Dermis blood vessel endothelial cell (primary cell): ENCODE measurements at regions not wholly inside any gene's neighbourhood (a gene's known extent, or its start where the extent isn't known, plus 50 kb on each side); places are given as distances from the start of the nearest gene placed in this dataset.
"Not testable (repeated sequence)": the region's sequence is repeated elsewhere in the genome, so short reads cannot be mapped to it uniquely, and the experiment has no call there.

ENCODE experiments used
- DNase-seq: peaks from one replicate; pipeline ENCODE4 v3.0.0; 2010

DNA sequence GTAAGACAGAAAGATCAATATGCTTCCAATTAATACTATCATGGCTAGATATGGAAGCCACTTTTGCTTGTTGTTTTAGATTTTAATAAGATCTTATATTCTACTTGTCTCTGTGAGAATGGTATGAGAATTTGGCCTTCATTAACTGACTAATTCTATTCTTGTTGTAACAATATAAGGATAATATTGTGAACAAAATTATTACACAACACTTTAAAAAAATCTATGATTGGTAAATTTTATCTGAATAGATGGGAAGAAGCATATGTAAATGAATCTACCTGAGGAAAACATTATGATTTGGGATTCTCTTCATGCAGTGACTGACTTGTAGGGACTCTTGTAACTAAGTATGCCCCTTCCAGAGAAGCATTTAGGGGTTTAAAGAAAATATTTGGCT lies 308.9 kb upstream of the KCND2 start:
- no peak for DNase-seq

DNA sequence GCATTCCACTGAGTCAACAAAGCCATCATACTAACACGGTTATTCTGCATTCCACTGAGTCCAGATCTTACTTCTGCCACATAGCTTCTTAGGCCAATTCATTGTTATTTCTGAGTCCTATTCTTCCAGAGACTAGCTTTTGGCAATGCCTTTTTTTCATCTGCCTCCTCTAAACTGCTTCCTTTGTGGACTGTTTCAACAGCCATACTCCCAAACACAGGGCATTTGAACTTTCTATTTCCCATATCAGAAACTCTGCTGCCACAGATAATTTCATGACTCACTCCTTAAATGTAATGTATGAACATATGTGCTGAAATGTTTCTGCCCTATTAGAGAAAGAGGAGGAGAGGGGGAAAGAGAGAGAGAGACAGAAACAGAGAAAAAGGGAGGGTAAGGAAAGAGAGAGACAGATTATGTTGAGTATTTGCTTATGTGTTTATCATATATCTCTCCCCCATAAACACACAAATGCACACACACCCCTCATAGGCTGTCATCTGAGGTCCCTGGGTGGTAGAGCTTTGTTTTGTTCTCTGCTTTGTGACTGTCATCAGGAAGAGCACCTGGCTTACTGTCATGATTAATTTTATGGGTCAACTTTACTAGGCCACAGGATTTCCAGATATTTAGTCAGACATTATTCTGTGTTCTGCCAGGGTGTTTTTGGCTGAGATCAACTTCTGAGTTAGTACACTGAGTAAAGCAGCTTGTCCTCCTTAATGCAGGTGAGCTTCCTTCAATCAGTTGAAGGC lies 308.0 kb upstream of the KCND2 start:
- no peak for DNase-seq

DNA sequence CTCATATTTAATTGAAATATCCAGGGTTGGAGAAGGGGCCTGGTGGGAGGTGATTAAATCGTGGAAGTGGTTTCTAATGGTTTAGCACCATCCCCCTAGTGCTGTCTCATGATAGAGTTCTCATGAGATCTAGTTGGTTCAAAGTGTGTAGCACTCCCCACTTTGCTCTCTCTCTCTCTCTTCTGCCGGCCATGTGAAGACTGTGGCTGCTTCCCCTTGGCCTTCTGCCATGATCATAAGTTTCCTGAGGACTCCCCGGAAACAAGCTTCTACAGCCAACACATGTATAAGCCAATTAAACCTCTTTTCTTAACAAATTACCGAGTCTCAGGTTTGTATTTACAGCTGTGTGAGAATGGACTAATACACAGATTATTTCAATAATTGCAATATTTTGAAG lies 305.8 kb upstream of the KCND2 start:
- no peak for DNase-seq

DNA sequence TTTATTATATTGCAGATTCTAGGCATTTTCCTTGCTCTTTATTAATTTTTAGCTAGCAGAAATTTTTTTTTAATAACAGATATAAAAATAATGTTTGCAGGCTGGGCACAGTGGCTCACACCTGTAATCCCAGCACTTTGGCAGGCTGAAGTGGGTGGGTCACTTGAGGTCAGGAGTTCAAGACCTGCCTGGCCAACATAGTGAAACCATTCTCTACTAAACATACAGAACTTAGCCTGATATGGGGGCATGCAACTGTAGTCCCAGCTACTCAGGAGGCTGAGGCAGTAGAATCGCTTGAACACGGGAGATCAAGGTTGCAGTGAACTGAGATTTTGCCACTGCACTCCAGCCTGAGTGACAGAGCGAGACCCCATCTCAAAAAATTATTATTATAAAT lies 304.6 kb upstream of the KCND2 start:
- DNase-seq: not testable (repeated sequence)

DNA sequence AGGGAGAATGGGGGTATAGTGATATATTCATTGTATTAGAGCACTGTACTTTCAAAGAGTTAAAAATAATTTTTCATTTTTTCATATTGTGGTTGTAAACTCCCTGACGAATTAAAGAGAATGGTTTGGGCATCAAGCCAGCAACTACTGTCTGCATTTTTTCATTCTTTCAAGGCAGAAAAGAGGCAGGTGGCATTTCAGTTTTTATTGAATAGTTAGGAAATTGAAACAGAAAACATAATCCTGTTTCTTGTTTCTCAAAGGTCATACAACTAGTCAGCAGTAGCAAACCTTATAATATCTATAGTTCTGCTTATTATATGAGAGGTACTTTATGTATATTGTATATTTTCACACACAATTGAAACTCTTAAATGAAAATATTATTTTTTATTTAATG lies 303.9 kb upstream of the KCND2 start:
- no peak for DNase-seq

DNA sequence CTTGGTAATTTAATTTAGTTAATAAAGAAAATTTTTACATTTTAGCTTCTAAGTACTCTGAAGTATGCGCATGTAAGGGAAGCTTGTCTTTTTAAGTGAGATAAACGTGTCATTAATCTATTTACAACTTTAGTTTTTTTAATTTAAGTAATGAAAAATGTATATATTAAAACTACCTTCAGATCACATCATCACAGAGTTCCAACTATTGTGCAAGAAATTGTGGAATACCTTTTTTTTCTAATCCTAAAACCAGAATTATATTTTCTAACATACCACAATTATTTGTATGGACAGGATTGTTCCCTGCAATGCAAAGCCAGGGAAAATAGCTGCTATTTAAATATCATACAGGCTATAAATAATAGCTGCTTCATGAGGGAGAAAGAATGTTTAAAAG lies 303.2 kb upstream of the KCND2 start:
- no peak for DNase-seq

DNA sequence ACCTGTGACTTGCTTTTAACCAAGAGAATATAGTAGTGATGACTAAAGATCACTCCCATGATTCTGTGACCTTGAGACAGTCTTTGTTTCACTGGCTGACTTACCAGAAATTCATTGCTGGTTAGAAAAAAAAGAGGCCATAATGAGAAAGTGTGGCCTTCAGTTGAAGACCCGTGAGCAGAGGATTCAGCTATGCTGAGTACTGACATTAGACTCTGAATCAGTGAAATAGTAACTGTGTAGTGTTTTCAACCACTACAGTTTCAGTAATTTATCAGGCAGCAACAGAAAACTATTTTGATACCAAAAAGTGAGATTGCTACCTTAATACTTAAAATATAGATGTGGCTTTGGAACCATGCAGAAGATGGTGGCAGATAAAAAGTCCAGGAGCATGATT lies 298.0 kb upstream of the KCND2 start:
- DNase-seq: no peak

DNA sequence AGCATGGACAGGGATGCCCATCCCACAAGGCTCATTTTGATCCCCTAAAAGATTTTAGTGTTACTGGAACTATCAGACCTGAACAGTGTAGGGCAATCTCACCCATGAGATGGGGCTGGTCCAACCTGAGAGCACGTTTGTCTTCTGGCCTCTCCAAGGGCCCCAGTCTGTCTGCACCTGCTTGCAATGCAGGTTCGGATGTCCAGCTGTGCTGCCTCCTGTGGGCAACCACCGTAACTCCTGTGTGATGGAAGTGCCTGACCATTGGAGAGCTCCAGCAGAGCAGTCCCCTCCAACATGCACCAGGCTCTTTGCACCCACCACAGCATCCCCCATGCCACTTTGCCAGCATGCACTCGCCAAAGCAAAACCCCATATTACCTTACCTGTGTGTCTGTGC lies 290.1 kb upstream of the KCND2 start:
- DNase-seq: no peak

DNA sequence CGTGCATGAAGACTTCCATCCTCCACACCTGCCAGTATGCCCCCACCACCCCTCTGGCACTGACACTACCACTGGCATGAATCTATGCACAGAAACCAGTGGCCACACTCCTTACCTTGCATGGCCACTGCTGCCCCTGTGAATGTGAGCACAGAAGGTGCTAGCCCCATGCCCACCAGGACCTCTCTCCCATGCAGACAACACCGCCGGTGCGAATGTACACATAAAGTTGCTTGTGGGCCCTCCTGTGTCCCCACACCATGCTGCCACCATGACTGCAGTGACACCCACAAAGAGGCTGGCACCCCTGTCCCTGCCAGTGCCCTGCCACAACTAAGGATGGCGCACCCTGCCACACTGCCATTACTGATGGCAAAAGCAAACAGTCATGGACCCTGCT lies 289.5 kb upstream of the KCND2 start:
- no peak for DNase-seq

DNA sequence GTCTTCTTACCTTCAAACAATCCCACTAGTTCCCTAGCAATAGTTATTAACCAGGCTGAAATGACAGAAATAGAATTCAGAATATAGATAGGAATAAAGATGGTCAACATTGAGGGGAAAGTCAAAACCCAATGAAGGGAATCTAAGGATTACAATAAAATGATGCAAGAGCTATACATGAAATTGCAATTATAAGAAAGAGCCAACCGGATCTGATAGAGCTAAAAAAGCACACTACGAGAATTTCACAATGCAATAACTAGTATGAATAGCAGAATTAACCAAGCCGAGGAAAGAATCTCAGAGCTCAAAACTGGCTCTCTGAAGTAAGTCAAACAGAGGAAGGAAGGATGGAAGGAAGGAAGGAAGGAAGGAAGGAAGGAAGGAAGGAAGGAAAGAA lies 288.7 kb upstream of the KCND2 start:
- DNase-seq: no peak

DNA sequence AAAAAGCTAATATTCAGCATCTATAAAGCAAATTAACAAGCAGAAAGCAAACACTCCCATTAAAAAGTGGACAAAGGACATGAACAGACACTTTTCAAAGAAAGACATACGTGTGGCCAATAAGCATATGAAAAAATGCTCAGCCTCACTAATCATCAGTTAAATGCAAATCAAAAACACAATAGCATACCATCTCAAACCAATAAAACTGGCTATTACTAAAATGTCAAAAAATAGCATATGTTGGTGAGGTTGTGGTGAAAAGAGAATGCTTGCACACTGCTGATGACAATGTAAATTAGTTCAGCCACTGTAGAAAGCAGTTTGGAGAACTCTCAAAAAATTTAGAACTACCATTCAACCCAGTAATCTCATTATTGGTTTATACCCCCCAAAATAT lies 284.6 kb upstream of the KCND2 start:
- DNase-seq: no peak

DNA sequence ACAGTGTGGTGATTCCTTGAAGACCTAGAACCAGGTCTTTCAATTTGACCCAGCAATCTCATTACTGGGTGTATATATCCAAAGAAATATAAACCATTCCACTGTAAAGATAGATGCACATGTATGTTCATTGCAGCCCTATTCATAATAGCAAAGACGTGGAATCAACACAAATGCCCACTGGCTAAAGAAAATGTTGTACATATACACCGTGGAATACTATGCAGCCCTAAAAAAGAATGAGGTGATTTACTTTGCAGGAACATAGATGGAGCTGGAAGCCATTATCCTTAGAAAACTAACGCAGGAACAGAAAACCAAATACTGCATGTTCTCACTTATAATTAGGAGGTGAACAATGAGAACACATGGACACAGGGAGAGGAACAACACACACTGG lies 278.0 kb upstream of the KCND2 start:
- DNase-seq: no peak

DNA sequence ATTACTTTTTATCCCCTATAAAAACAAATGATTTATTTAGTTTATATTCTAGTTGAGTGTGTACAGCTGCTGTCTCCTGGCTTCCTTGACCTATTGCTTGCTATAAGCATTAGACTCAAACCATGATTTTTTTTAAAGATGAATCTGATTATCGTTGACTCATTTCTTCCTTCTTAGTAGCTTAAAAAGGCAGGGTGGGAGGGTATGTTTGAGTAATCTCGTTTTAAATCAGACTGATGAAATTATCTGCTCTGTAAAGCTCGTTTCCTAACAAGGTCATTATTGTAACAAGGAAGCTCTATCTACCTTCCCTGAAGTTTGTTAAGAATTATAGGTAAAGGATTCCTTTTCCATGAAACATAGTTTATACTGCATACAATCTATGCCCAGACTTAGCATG lies 276.3 kb upstream of the KCND2 start:
- no peak for DNase-seq

DNA sequence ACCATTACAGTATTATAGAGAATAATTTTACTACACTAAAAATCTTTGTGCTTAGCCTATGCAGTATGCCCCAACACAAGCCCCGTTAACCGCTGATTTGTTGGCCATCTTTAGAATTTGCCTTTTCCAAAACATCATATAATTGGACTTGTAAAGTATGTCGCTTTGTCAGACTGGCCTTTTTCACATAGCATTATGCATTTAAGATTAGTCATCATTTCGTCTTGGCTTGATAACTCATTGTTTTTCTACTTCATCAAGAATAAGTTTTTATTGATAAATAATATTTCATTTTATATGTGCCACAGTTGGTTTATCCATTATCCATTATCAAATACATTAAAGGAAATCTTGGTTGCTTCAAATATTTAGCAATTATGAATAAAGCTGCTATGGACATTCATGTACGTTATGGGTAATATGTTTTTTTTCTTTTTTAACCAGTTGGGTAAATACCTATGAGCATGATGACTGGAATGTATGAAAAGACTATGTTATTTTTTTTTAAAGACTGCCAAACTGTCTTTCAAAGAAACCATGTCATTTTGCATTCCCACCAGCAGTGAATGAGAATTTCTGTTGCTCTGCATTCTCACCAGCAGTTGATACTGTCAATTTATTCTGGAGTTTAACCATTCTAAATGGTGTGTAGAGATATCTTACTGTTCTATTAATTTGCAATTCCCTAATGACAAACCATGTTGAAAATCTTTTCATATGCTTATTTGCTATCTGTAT lies 273.1 kb upstream of the KCND2 start:
- no peak for DNase-seq

DNA sequence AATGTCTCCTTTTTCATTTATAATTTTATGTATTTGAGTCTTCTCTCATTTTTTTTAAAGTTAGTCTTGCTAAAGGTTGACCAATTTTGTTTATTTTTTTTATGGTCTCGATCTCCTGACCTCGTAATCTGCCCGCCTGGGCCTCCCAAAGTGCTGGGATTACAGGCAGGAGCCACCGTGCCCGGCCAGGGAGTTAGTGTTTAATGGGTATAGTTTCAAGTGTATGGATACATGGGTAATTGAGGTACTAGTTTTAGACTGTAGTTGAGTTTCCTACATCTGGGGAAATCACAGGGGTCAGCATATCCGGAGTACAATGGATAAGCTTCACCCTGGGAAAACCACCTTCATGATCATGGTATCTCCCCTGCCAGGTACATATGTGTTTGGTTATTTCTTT lies 267.3 kb upstream of the KCND2 start:
- DNase-seq: no peak

DNA sequence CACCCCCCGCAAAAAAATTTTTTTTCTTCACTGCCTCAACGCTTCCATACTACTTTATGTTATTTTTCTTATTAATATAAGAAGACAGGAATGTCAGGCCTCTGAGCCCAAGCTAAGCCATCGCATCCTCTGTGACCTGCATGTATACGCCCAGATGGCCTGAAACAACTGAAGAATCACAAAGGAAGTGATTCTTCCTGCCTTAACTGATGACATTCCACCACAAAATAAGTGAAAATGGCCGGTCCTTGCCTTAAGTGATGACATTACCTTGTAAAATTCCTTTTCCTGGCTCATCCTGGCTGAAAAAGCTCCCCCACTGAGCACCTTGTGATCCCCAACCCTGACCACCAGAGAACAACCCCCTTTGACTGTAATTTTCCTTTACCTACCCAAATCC lies 258.7 kb upstream of the KCND2 start:
- not testable (repeated sequence) for DNase-seq

DNA sequence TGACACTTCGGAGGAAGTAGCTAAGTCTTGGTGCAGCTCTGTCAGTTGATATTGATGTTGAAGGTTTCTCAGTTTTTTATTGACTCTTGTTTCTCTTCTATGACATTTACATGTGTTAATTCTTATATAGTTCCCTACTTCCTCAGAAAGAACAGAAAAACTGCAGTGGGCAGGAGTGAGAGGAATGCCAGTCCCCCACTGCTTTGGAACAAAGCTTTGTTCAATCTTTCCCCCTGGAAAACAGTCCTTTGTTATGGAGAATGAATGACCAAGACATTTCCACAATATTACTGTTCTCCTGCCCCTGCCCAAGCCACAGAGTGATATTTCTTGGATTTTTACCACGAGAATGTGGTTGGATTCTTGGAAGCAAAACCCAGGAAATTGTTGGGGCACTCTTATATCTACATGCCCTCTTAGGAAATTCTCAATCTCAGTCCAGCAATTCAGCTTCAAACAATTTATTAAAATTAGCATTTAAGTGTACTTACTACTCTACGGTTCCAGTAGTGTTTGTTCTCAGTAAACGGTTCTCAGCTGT lies 258.0 kb upstream of the KCND2 start:
- DNase-seq: no peak

DNA sequence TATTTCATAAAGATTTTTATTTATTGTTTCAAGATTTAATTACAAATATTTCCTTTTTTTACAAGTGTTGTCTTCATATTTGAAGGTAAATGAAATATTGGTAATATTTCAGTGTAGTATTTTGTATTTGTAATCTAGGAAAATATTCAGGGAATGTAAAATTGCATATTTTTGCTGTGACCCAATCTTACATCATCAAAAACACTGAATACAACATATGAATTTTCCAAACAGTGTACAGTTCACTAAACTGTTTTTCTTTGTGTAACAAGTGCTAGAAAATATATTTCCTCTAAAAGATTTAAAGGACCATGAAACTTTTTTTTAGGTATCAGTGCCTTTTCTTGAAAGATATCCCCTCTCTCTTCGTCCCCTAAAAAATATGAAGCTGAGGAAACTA lies 251.9 kb upstream of the KCND2 start:
- DNase-seq: no peak

DNA sequence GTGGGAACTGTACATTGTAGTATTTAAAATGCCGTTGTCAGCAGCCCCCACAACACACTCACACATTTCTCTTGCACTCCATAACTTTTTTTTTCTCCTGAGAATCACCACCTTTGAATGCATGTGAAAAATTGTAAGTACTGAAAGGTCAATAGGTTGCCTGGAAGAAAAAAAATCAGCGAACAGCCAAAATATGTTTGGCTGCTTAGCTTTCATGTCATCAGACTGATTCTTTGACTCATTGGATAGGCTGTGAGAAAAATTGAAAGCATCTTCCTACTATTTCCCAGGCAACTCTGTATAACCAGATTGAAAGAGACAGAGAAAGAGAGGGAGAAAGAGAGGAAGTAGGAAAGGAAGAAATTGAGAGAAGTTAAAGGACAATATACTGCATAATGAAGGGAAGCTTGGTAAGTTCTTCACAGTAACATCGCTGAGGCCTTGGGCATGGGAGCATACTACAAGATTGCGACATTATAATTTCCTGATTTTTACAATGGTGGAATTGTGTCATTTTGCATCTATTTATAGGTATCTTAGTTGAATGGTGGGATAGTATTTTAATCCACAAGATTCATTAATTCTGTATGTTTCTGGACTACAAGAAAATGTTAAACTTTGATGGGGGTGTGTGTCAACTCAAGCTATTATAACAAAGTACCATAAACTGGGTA lies 249.3 kb upstream of the KCND2 start:
- no peak for DNase-seq

DNA sequence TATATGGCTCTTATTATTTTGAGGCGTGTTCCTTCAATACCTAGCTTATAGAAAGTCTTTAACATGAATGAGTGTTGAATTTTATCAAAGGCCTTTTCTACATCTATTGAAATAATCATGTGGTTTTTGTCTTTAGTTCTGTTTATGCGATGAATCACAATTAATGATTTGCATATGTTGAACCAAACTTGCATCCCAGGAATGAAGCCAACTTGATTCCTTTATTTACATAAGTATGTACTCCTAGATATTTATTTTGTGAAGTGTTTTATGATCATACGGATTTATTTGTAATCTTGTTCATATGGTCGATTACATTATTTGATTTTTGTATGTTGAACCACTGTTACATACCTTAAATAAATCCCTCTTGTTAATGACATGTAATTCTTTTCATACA lies 244.3 kb upstream of the KCND2 start:
- no peak for DNase-seq

DNA sequence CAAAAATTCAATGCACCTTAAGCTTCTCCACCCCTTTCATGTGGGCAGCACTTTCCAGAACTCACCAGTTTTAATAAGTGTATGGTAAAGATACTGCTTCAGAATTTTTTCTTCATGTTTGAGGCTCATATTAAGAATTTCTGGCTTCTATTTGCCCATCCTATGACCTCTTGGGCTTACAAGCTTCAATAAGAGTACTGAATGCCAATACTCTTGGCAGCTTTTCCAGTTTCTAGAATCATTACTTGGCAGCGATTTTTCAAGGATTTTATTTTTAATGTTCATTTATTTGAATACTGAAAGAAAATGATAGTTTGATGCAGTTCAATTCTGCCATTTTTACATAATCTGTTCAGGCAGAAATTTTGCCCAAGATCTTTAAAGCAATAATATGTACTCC lies 242.1 kb upstream of the KCND2 start:
- DNase-seq: no peak

DNA sequence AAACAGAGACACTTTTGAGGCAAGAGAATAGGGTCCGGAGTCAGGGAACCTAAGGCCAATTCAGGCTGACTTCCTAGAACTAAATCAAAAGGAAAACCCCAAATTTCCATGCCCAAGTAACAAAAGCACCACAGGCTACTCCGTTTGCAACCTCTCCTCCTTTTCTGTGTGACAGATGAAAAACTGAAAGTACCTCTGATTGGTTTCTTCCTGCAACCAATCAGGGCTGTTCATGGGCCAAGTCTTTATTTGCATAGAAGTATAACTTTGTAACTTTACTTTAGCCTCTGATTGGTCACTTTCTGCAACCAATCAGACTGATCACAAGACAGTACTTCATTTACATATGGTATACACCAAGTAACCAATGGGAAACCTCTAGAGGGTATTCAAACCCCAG lies 239.9 kb upstream of the KCND2 start:
- DNase-seq: no peak

DNA sequence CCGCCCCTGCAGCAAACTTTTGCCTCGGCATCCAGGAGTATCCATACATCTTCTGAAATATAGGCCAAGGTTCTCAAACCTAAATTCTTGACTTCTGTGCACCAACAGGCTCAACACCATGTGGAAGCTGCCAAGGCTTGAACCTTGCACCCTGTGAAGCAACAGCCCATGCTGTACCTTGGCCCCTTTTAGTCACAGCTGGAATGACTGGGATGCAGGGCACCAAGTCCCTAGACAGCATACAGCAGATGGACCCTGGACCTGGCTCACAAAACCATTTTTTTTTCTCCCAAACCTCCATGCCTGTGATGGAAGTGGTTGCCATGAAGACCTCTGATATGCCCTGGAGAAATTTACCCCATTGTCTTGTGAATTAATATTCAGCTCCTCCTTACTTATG lies 233.8 kb upstream of the KCND2 start:
- no peak for DNase-seq

DNA sequence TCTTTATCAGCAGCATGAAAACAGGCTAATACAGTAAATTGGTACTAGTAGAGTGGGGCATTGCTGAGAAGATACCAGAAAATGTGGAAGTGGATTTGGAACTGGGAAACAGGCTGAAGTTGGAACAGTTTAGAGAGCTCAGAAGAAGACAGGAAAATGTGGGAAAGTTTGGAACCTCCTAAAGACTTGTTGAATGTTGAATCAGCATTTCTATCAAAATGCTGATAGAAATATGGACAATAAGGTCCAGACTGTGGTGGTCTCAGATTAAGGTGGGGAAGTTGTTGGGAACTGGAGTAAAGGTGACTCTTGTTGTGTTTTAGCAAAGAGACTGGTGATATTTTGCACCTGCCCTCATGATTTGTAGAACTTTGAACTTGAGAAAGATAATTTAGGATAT lies 231.2 kb upstream of the KCND2 start:
- no peak for DNase-seq
